ENCODE measurements at regions not wholly inside any gene's neighbourhood (a gene's known extent, or its start where the extent isn't known, plus 50 kb on each side); places are given as distances from the start of the nearest gene placed in this dataset.
"Not testable (repeated sequence)": the region's sequence is repeated elsewhere in the genome, so short reads cannot be mapped to it uniquely, and the experiment has no call there.

DNA sequence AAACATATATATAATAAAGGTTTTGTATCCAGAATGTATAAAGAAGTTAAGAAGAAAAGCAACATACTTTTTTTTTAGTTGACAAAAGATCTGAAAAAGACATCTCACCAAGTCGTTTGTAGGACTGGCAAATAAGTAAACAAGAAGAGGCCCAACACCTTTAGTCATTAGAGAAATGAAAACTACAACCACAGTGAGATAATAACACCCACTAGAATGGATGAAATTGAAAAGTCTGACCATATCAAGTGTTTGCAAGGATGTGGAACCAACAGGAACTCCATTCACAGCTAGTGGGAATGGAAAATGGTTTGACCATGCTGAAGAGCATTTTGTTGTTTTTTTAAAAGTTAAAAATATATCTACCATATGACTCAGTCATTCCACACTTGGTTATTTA lies 54.0 kb upstream of the PLGLB2 start:
- not testable (repeated sequence) for TF ChIP-seq FOS (IDR thresholded peaks at IDR 0.05; ENCODE audit: borderline replicate concordance, insufficient read depth, low read length); EZH2 (IDR thresholded peaks at IDR 0.05; ENCODE audit: borderline replicate concordance, low read depth, low read length, severe bottlenecking); MYC (IDR thresholded peaks at IDR 0.05; ENCODE audit: low read depth, low read length); POLR2A (IDR thresholded peaks at IDR 0.05; ENCODE audit: low read depth, low read length)
- TF ChIP-seq, protein P1, sequence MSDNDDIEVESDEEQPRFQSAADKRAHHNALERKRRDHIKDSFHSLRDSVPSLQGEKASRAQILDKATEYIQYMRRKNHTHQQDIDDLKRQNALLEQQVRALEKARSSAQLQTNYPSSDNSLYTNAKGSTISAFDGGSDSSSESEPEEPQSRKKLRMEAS (IDR thresholded peaks at IDR 0.05; ENCODE audit: insufficient read depth, insufficient read length): not testable (repeated sequence)
- TF ChIP-seq, protein P2, sequence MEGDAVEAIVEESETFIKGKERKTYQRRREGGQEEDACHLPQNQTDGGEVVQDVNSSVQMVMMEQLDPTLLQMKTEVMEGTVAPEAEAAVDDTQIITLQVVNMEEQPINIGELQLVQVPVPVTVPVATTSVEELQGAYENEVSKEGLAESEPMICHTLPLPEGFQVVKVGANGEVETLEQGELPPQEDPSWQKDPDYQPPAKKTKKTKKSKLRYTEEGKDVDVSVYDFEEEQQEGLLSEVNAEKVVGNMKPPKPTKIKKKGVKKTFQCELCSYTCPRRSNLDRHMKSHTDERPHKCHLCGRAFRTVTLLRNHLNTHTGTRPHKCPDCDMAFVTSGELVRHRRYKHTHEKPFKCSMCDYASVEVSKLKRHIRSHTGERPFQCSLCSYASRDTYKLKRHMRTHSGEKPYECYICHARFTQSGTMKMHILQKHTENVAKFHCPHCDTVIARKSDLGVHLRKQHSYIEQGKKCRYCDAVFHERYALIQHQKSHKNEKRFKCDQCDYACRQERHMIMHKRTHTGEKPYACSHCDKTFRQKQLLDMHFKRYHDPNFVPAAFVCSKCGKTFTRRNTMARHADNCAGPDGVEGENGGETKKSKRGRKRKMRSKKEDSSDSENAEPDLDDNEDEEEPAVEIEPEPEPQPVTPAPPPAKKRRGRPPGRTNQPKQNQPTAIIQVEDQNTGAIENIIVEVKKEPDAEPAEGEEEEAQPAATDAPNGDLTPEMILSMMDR (IDR thresholded peaks at IDR 0.05; ENCODE audit: extremely low read depth in 1 of 2, insufficient read depth in 1 of 2, low read depth in 1 of 2, low read length in 2 of 2): not testable (repeated sequence)
